ENCODE measurements at regions not wholly inside any gene's neighbourhood (a gene's known extent, or its start where the extent isn't known, plus 50 kb on each side); places are given as distances from the start of the nearest gene placed in this dataset.
A peak's percentile ranks its signal among the peaks of the same experiment; 100 is the strongest.
"Not testable (repeated sequence)": the region's sequence is repeated elsewhere in the genome, so short reads cannot be mapped to it uniquely, and the experiment has no call there.

- peak overlapping the region; percentile 17; the same call in 1 of the 2 replicates for H3K4me3 ChIP-seq (ENCODE audit: insufficient read depth, low read depth, low read length)
- DNase-seq; H3K36me3 ChIP-seq (replicated peaks; ENCODE audit: control insufficient read depth, insufficient read depth, low read length); H3K27me3 ChIP-seq (ENCODE audit: control insufficient read depth, insufficient read depth, low read length): not testable (repeated sequence)
Measured at GRCh38 chr4:4045823-4046222, 180.9 kb downstream of the OTOP1 start.

- H3K36me3 ChIP-seq (replicated peaks; ENCODE audit: control insufficient read depth, insufficient read depth, low read length); H3K27me3 ChIP-seq (ENCODE audit: control insufficient read depth, insufficient read depth, low read length); DNase-seq: not testable (repeated sequence)
- H3K4me3 ChIP-seq (ENCODE audit: insufficient read depth, low read depth, low read length), result peak overlapping the region; percentile 53
Measured at GRCh38 chr4:4046686-4047085, 180.0 kb downstream of the OTOP1 start.

GRCh38 chr4:4047202-4047601 is 179.5 kb downstream of the OTOP1 start:
- peak overlapping the region; percentile 53 for H3K4me3 ChIP-seq (ENCODE audit: insufficient read depth, low read depth, low read length)
- DNase-seq, result peak; percentile 47
- not testable (repeated sequence) for H3K36me3 ChIP-seq (replicated peaks; ENCODE audit: control insufficient read depth, insufficient read depth, low read length); H3K27me3 ChIP-seq (ENCODE audit: control insufficient read depth, insufficient read depth, low read length)

- not testable (repeated sequence) for DNase-seq; H3K27me3 ChIP-seq (ENCODE audit: control insufficient read depth, insufficient read depth, low read length); H3K36me3 ChIP-seq (replicated peaks; ENCODE audit: control insufficient read depth, insufficient read depth, low read length)
- H3K4me3 ChIP-seq (ENCODE audit: insufficient read depth, low read depth, low read length), result peak overlapping the region; percentile 53
Measured at GRCh38 chr4:4048227-4048626, 178.5 kb downstream of the OTOP1 start.

- not testable (repeated sequence) for H3K27me3 ChIP-seq (ENCODE audit: control insufficient read depth, insufficient read depth, low read length); H3K4me3 ChIP-seq (ENCODE audit: insufficient read depth, low read depth, low read length); H3K36me3 ChIP-seq (replicated peaks; ENCODE audit: control insufficient read depth, insufficient read depth, low read length); DNase-seq
Measured at GRCh38 chr4:4050781-4051180, 175.9 kb downstream of the OTOP1 start.

GRCh38 chr4:4052933-4053332 is 173.8 kb downstream of the OTOP1 start:
- H3K4me3 ChIP-seq (ENCODE audit: insufficient read depth, low read depth, low read length); H3K36me3 ChIP-seq (replicated peaks; ENCODE audit: control insufficient read depth, insufficient read depth, low read length); H3K27me3 ChIP-seq (ENCODE audit: control insufficient read depth, insufficient read depth, low read length); DNase-seq: not testable (repeated sequence)

- not testable (repeated sequence) for H3K36me3 ChIP-seq (replicated peaks; ENCODE audit: control insufficient read depth, insufficient read depth, low read length); H3K27me3 ChIP-seq (ENCODE audit: control insufficient read depth, insufficient read depth, low read length); H3K4me3 ChIP-seq (ENCODE audit: insufficient read depth, low read depth, low read length); DNase-seq
Measured at GRCh38 chr4:4057226-4057625, 169.5 kb downstream of the OTOP1 start.

- not testable (repeated sequence) for H3K36me3 ChIP-seq (replicated peaks; ENCODE audit: control insufficient read depth, insufficient read depth, low read length); H3K4me3 ChIP-seq (ENCODE audit: insufficient read depth, low read depth, low read length); H3K27me3 ChIP-seq (ENCODE audit: control insufficient read depth, insufficient read depth, low read length); DNase-seq
Measured at GRCh38 chr4:4084171-4084570, 142.6 kb downstream of the OTOP1 start.

- H3K4me3 ChIP-seq (ENCODE audit: insufficient read depth, low read depth, low read length); H3K36me3 ChIP-seq (replicated peaks; ENCODE audit: control insufficient read depth, insufficient read depth, low read length); H3K27me3 ChIP-seq (ENCODE audit: control insufficient read depth, insufficient read depth, low read length): not testable (repeated sequence)
- DNase-seq, result peak; percentile 0
Measured at GRCh38 chr4:4089716-4090419, 136.9 kb downstream of the OTOP1 start.

GRCh38 chr4:4090720-4091119 is 136.0 kb downstream of the OTOP1 start:
- not testable (repeated sequence) for H3K4me3 ChIP-seq (ENCODE audit: insufficient read depth, low read depth, low read length); H3K27me3 ChIP-seq (ENCODE audit: control insufficient read depth, insufficient read depth, low read length); H3K36me3 ChIP-seq (replicated peaks; ENCODE audit: control insufficient read depth, insufficient read depth, low read length); DNase-seq

- DNase-seq; H3K4me3 ChIP-seq (ENCODE audit: insufficient read depth, low read depth, low read length); H3K27me3 ChIP-seq (ENCODE audit: control insufficient read depth, insufficient read depth, low read length); H3K36me3 ChIP-seq (replicated peaks; ENCODE audit: control insufficient read depth, insufficient read depth, low read length): not testable (repeated sequence)
Measured at GRCh38 chr4:4092159-4092558, 134.6 kb downstream of the OTOP1 start.

- not testable (repeated sequence) for H3K4me3 ChIP-seq (ENCODE audit: insufficient read depth, low read depth, low read length); H3K27me3 ChIP-seq (ENCODE audit: control insufficient read depth, insufficient read depth, low read length); H3K36me3 ChIP-seq (replicated peaks; ENCODE audit: control insufficient read depth, insufficient read depth, low read length); DNase-seq
Measured at GRCh38 chr4:4099610-4100009, 127.1 kb downstream of the OTOP1 start.

GRCh38 chr4:4106923-4107322 is 119.8 kb downstream of the OTOP1 start:
- not testable (repeated sequence) for H3K36me3 ChIP-seq (replicated peaks; ENCODE audit: control insufficient read depth, insufficient read depth, low read length)
- Histone ChIP-seq H3K4me3 (ENCODE audit: insufficient read depth, low read depth, low read length) (peak overlapping the region; percentile 50), H3K27me3 (ENCODE audit: control insufficient read depth, insufficient read depth, low read length) (peaks cover 15% of the 10 kb centered on the region)
- peak; percentile 57 for DNase-seq

- H3K36me3 ChIP-seq (replicated peaks; ENCODE audit: control insufficient read depth, insufficient read depth, low read length), result not testable (repeated sequence)
- DNase-seq, result peak; percentile 95
- Histone ChIP-seq H3K27me3 (ENCODE audit: control insufficient read depth, insufficient read depth, low read length) (peaks cover 15% of the 10 kb centered on the region), H3K4me3 (ENCODE audit: insufficient read depth, low read depth, low read length) (peak overlapping the region; percentile 50)
Measured at GRCh38 chr4:4107411-4108107, 119.2 kb downstream of the OTOP1 start.

- DNase-seq; H3K27me3 ChIP-seq (ENCODE audit: control insufficient read depth, insufficient read depth, low read length); H3K36me3 ChIP-seq (replicated peaks; ENCODE audit: control insufficient read depth, insufficient read depth, low read length); H3K4me3 ChIP-seq (ENCODE audit: insufficient read depth, low read depth, low read length): not testable (repeated sequence)
Measured at GRCh38 chr4:4115381-4115780, 111.3 kb downstream of the OTOP1 start.

Data from H7 (cell line).